ENCODE measurements at regions not wholly inside any gene's neighbourhood (a gene's known extent, or its start where the extent isn't known, plus 50 kb on each side); places are given as distances from the start of the nearest gene placed in this dataset.

DNA sequence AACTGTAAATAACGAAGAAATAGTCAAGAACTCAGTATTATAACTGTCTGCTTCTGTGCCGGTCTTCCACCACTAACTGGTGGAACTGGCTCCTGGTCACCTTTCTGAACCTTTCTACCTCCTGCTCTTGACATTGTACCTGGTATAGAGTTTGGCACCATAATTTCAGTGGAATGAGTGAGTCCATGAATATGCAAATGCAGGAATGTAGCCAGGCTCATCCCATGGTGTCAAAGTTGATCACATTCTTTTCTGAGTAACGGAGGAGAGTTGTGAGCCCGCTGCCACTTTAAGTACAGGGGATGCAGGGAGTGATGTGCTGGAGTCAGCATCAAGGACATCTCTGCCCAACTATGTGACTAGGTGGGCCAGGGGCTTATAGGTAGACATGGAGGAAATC, 207.9 kb upstream of the HS3ST1 start:
- TF ChIP-seq, protein P1, sequence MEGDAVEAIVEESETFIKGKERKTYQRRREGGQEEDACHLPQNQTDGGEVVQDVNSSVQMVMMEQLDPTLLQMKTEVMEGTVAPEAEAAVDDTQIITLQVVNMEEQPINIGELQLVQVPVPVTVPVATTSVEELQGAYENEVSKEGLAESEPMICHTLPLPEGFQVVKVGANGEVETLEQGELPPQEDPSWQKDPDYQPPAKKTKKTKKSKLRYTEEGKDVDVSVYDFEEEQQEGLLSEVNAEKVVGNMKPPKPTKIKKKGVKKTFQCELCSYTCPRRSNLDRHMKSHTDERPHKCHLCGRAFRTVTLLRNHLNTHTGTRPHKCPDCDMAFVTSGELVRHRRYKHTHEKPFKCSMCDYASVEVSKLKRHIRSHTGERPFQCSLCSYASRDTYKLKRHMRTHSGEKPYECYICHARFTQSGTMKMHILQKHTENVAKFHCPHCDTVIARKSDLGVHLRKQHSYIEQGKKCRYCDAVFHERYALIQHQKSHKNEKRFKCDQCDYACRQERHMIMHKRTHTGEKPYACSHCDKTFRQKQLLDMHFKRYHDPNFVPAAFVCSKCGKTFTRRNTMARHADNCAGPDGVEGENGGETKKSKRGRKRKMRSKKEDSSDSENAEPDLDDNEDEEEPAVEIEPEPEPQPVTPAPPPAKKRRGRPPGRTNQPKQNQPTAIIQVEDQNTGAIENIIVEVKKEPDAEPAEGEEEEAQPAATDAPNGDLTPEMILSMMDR (IDR thresholded peaks at IDR 0.05): no peak
- TF ChIP-seq POLR2AphosphoS5 (IDR thresholded peaks at IDR 0.05): no peak

Data from transverse colon (tissue), 4 donors.